GM12875 (cell line): ENCODE measurements at regions not wholly inside any gene's neighbourhood (a gene's known extent, or its start where the extent isn't known, plus 50 kb on each side); places are given as distances from the start of the nearest gene placed in this dataset.

Experiments used
- H3K4me3 ChIP-seq: one replicate; pipeline ENCODE4 v1.5.1; 2011; ENCODE audit warnings: low read depth, low read length, control low read depth
- CTCF ChIP-seq: IDR thresholded peaks from 2 replicates; pipeline ENCODE4 v1.5.1; 2011; ENCODE audit warnings: low read depth, mild to moderate bottlenecking, control low read depth, inconsistent platforms, low read length, moderate library complexity, borderline replicate concordance; ENCODE audit not compliant: insufficient read depth

- no peak for TF ChIP-seq CTCF
These were observed 326.1 kb upstream of the SKOR2 start for GRCh38 chr18:47577520-47577919.

GRCh38 chr18:47574966-47575365, 323.5 kb upstream of the SKOR2 start:
- no peak for TF ChIP-seq CTCF
- H3K4me3 ChIP-seq = no peak overlapping the region

More at GRCh38 chr18:47577520-47577919, 326.1 kb upstream of the SKOR2 start:
- no peak overlapping the region for H3K4me3 ChIP-seq

- no peak for TF ChIP-seq CTCF
- no peak overlapping the region for H3K4me3 ChIP-seq
These were observed 320.5 kb upstream of the SKOR2 start for GRCh38 chr18:47571957-47572356.

- H3K4me3 ChIP-seq = no peak overlapping the region
- TF ChIP-seq CTCF = no peak
These were observed 315.3 kb upstream of the SKOR2 start for GRCh38 chr18:47566809-47567208.

GRCh38 chr18:47560723-47561715, 309.6 kb upstream of the SKOR2 start:
- no peak overlapping the region for H3K4me3 ChIP-seq
- TF ChIP-seq CTCF = no peak

GRCh38 chr18:47558110-47558750, 306.8 kb upstream of the SKOR2 start:
- no peak for TF ChIP-seq CTCF
- no peak overlapping the region for H3K4me3 ChIP-seq
